ENCODE measurements at regions not wholly inside any gene's neighbourhood (a gene's known extent, or its start where the extent isn't known, plus 50 kb on each side); places are given as distances from the start of the nearest gene placed in this dataset.
"Not testable (repeated sequence)": the region's sequence is repeated elsewhere in the genome, so short reads cannot be mapped to it uniquely, and the experiment has no call there.

DNA sequence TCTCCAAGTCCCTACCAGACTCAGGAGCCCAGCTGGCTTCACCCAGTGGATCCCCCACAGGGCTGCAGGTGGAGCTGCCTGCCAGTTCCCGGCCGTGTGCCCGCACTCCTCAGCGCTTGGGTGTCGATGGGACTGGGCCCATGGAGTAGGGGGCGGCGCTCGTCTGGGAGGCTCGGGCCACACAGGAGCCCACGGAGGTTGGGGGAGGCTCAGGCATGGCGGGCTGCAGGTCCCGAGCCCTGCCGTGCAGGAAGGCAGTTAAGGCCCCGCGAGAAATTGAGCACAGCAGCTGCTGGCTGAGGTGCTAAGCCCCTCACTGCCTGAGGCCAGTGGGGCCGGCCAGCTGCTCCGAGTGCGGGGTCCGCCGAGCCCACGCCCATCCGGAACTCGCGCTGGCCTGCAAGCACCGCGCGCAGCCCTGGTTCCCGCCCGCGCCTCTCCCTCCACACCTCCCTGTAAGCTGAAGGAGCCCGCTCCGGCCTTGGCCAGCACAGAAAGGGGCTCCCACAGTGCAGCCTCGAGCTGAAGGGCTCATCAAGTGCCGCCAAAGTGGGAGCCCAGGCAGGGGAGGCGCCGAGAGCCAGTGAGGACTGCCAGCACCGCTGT, 1771.1 kb downstream of the OLFM4 start:
- no peak overlapping the region for H3K27ac ChIP-seq
- 91 to 93% methylated on average over 4 to 37 of the region's 37 CpGs for WGBS, 2 donors
- no peak for ATAC-seq
- no peak overlapping the region for H3K4me3 ChIP-seq
- no peaks in the 10 kb centered on the region for H3K36me3 ChIP-seq (replicated peaks in 1 of 2; ENCODE audit: insufficient read depth in 1 of 2, low read depth in 2 of 2)
- no peaks in the 10 kb centered on the region for H3K4me1 ChIP-seq
- intact Hi-C loops (cut with DNase I), result no loop called here
- DNase-seq, result no peak
- TF ChIP-seq, protein P1, sequence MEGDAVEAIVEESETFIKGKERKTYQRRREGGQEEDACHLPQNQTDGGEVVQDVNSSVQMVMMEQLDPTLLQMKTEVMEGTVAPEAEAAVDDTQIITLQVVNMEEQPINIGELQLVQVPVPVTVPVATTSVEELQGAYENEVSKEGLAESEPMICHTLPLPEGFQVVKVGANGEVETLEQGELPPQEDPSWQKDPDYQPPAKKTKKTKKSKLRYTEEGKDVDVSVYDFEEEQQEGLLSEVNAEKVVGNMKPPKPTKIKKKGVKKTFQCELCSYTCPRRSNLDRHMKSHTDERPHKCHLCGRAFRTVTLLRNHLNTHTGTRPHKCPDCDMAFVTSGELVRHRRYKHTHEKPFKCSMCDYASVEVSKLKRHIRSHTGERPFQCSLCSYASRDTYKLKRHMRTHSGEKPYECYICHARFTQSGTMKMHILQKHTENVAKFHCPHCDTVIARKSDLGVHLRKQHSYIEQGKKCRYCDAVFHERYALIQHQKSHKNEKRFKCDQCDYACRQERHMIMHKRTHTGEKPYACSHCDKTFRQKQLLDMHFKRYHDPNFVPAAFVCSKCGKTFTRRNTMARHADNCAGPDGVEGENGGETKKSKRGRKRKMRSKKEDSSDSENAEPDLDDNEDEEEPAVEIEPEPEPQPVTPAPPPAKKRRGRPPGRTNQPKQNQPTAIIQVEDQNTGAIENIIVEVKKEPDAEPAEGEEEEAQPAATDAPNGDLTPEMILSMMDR (IDR thresholded peaks at IDR 0.05), result no peak
- H3K27me3 ChIP-seq, result no peaks in the 10 kb centered on the region
- H3K9me3 ChIP-seq, result no peaks in the 10 kb centered on the region

DNA sequence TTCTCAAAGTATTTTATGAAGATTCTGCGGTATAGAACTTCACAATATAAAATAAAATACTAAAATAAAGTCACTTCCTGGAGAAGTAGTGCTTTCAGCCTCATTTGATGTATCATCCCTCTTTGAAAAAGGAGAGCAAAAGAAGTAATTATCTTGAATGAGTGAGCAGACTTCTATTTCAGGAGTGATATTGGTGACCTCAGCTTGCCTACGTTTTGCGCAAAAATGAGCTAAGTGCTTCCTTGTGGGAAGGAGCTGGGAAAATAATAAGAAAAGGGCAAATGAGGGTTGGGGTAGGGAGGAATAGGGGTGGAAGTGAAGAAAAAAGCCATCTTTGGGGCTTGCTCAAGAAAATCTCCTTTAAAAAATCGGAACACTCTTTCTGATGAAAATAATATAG, 1773.6 kb downstream of the OLFM4 start:
- WGBS, 2 donors, result 64 to 77% methylated on average over 4 of the region's 4 CpGs
- no peak for TF ChIP-seq POLR2A (IDR thresholded peaks at IDR 0.05)
- TF ChIP-seq, protein P1 (IDR thresholded peaks at IDR 0.05), result no peak

DNA sequence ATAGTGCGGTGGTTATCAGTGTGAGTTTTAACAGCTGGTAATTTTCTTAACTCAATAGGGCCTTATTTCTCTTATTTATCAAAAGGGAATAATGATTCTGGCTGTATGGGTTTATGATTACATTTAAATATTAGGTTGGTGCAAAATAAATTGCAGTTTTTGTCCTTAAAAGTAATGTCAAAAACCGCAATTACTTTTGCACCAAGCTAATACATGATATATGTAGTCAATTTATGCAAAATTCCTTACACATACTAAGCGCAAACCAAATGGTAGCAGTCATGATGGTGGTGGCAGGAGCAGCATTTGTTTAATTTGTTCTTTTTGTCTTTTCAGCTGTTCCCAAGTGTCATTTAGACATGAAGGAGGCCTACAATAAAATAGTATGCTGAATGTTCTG, 1777.1 kb downstream of the OLFM4 start:
- DNase-seq (no peak), ATAC-seq (no peak)
- H3K27ac ChIP-seq, result no peak overlapping the region
- no peak overlapping the region for H3K4me3 ChIP-seq
- intact Hi-C loops (cut with DNase I), result no loop called here
- H3K36me3 ChIP-seq (replicated peaks in 1 of 2; ENCODE audit: insufficient read depth in 1 of 2, low read depth in 2 of 2), result no peaks in the 10 kb centered on the region
- TF ChIP-seq, protein P1 (IDR thresholded peaks at IDR 0.05), result no peak
- no peak for TF ChIP-seq POLR2A (IDR thresholded peaks at IDR 0.05)
- no peaks in the 10 kb centered on the region for H3K4me1 ChIP-seq
- H3K9me3 ChIP-seq, result no peaks in the 10 kb centered on the region
- 57% methylated on average over 3 of the region's 3 CpGs for WGBS, 2 donors
- H3K27me3 ChIP-seq, result no peaks in the 10 kb centered on the region

More for the DNA sequence above, 1773.6 kb downstream of the OLFM4 start:
- no peaks in the 10 kb centered on the region for H3K9me3 ChIP-seq
- no peak for ATAC-seq
- DNase-seq, result no peak
- intact Hi-C loops (cut with DNase I), result no loop called here
- no peak overlapping the region for H3K27ac ChIP-seq
- no peaks in the 10 kb centered on the region for H3K36me3 ChIP-seq (replicated peaks in 1 of 2; ENCODE audit: insufficient read depth in 1 of 2, low read depth in 2 of 2)
- no peaks in the 10 kb centered on the region for H3K27me3 ChIP-seq
- no peak overlapping the region for H3K4me3 ChIP-seq
- H3K4me1 ChIP-seq, result no peaks in the 10 kb centered on the region

DNA sequence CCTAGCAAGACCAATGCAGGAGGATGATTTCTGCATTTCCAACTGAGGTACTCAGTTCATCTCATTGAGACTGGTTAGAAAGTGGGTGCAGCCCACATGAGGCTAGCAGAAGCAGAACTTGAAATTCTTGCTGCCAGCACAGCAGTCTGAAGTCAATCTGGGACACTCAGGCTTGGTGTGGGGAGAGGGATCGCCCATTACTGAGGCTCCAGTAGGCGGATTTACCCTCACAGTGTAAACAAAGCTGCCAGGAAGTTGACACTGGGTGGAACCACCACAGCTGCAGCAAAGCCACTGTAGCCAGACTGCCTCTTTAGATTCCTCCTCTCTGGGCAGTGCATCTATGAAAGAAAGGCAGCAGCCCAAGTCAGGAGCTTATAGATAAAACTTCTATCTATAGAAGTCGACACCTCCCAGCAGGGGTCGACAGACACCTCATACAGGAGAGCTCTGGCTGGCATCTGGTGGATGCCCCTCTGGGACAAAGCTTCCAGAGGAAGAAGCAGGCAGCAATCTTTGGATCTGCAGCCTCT, 1793.4 kb downstream of the OLFM4 start:
- intact Hi-C loops (cut with DNase I); H3K4me1 ChIP-seq; H3K4me3 ChIP-seq; H3K27ac ChIP-seq; ATAC-seq; H3K9me3 ChIP-seq; H3K27me3 ChIP-seq; DNase-seq; H3K36me3 ChIP-seq (replicated peaks in 1 of 2; ENCODE audit: insufficient read depth in 1 of 2, low read depth in 2 of 2): not testable (repeated sequence)
- WGBS, 2 donors, result 12 to 24% methylated on average over 2 to 4 of the region's 4 CpGs

DNA sequence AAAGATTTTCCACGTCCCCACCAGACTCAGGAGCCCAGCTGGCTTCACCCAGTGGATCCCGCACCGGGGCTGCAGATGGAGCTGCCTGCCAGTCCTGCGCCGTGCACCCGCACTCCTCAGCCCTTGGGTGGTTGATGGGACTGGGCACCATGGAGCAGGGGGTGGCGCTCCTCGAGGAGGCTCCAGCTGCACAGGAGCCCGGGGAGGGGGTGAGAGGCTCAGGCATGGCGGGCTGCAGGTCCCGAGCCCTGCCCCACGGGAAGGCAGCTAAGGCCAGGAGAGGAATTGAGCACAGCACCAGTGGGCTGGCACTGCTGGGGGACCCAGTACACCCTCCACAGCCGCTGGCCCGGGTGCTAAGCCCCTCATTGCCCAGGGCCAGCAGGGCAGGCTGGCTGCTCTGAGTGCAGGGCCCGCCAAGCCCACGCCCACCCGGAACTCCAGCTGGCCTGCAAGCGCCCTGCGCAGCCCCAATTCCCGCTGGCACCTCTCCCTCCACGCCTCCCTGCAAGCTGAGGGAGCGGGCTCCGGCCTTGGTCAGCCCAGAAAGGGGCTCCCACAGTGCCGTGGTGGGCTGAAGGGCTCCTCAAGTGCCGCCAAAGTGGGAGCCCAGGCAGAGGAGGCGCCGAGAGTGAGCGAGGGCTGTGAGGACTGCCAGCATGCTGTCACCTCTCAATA, 1800.9 kb downstream of the OLFM4 start:
- DNase-seq; H3K4me3 ChIP-seq; intact Hi-C loops (cut with DNase I); H3K27ac ChIP-seq; H3K27me3 ChIP-seq; H3K36me3 ChIP-seq (replicated peaks in 1 of 2; ENCODE audit: insufficient read depth in 1 of 2, low read depth in 2 of 2); H3K4me1 ChIP-seq; ATAC-seq; H3K9me3 ChIP-seq: not testable (repeated sequence)
- WGBS, 2 donors, result 86 to 87% methylated on average over 5 to 20 of the region's 28 CpGs

DNA sequence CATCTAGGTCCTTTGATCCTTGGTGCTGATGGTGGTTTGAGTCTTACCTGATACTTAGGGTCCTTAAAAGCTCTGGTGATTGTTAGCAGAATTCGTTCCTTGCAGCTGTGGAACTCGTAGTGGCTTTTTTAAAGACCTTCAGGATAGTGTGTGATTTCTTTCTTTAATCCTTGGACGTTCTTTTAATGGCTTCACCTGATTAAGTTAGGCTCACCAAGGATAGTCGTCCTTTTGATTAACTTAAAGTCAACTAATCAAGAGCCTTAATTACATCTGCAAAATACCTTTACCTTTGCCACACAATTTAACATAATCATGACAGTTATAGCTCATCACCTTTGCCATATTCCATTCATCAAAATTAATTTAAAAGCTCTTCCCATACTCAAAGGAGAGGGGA, 1807.7 kb downstream of the OLFM4 start:
- Histone ChIP-seq H3K27me3 (no peaks in the 10 kb centered on the region), H3K4me3 (no peak overlapping the region), H3K4me1 (no peaks in the 10 kb centered on the region), H3K27ac (no peak overlapping the region), H3K9me3 (no peaks in the 10 kb centered on the region), H3K36me3 (replicated peaks in 1 of 2; ENCODE audit: insufficient read depth in 1 of 2, low read depth in 2 of 2) (no peaks in the 10 kb centered on the region)
- TF ChIP-seq, protein P1 (IDR thresholded peaks at IDR 0.05), result no peak
- TF ChIP-seq POLR2A (IDR thresholded peaks at IDR 0.05), result no peak
- intact Hi-C loops (cut with DNase I), result no loop called here
- DNase-seq (no peak), ATAC-seq (no peak)
- 46 to 58% methylated on average over 4 of the region's 4 CpGs for WGBS, 2 donors
